Liver (tissue), 8 donors: ENCODE measurements at regions not wholly inside any gene's neighbourhood (a gene's known extent, or its start where the extent isn't known, plus 50 kb on each side); places are given as distances from the start of the nearest gene placed in this dataset.

Experiments used
- DNase-seq: peaks from one replicate; pipeline ENCODE4 v3.0.0-alpha.2; 2017; ENCODE audit warnings: low spot score
- H3K27ac ChIP-seq, 2 donors: one replicate each; pipeline ENCODE4 v1.7.0; 2013; ENCODE audit warnings: inconsistent platforms in 2 of 2, low read length in 2 of 2, control low read depth in 1 of 2, low read depth in 1 of 2, mild to moderate bottlenecking in 1 of 2
- H3K27me3 ChIP-seq, 4 donors: one replicate each; pipeline versions ENCODE4 v1.6.1 to v1.7.0; 2013; ENCODE audit warnings: low read length in 3 of 4, inconsistent platforms in 1 of 4, mild to moderate bottlenecking in 1 of 4, moderate library complexity in 1 of 4; ENCODE audit not compliant: control insufficient read depth in 4 of 4, insufficient read depth in 4 of 4
- H3K36me3 ChIP-seq, 4 donors: one replicate each; pipeline versions ENCODE4 v1.6.1 to v1.7.0; 2013; ENCODE audit warnings: low read length in 3 of 4, mild to moderate bottlenecking in 3 of 4, low read depth in 1 of 4, moderate library complexity in 1 of 4; ENCODE audit not compliant: control insufficient read depth in 4 of 4, insufficient read depth in 3 of 4
- H3K4me1 ChIP-seq, 4 donors: one replicate each; pipeline versions ENCODE4 v1.6.1 to v1.7.0; 2013; ENCODE audit warnings: low read length in 3 of 4, mild to moderate bottlenecking in 3 of 4, moderate library complexity in 1 of 4; ENCODE audit not compliant: control insufficient read depth in 4 of 4, insufficient read depth in 4 of 4
- H3K4me3 ChIP-seq, 3 donors: one replicate each; pipeline versions ENCODE4 v1.6.1 to v1.7.0; 2013; ENCODE audit warnings: low read length in 3 of 3, control low read depth in 1 of 3, low read depth in 1 of 3, mild to moderate bottlenecking in 1 of 3
- H3K9ac ChIP-seq, 2 donors: one replicate each; pipeline ENCODE4 v1.7.0; 2013; ENCODE audit warnings: low read length in 2 of 2, mild to moderate bottlenecking in 2 of 2, moderate library complexity in 2 of 2, control low read depth in 1 of 2, low read depth in 1 of 2
- H3K9me3 ChIP-seq, 4 donors: one replicate each; pipeline versions ENCODE4 v1.6.1 to v1.7.0; 2013; ENCODE audit warnings: low read length in 3 of 4; ENCODE audit not compliant: control insufficient read depth in 4 of 4
- CTCF ChIP-seq: fragments of 150-350 bp; IDR thresholded peaks from 2 replicates; pipeline ENCODE4 v1.5.1; 2017; ENCODE audit warnings: improper control_type of control experiment, low read depth, low read length; ENCODE audit not compliant: missing input control
- EGR1 ChIP-seq, 2 donors: IDR thresholded peaks; 2 replicates each; pipeline ENCODE4 v1.6.1; 2016 to 2018; ENCODE audit warnings: antibody characterized with exemption in 2 of 2, low read depth in 2 of 2
- HNF4G ChIP-seq: IDR thresholded peaks from 2 replicates; pipeline ENCODE4 v1.6.1; 2016; ENCODE audit warnings: antibody characterized with exemption
- JUND ChIP-seq, 2 donors: IDR thresholded peaks; 2 replicates each; pipeline ENCODE4 v1.6.1; 2016; ENCODE audit warnings: antibody characterized with exemption in 2 of 2
- NR2F2 ChIP-seq: IDR thresholded peaks from 2 replicates; pipeline ENCODE4 v1.6.1; 2016; ENCODE audit warnings: antibody characterized with exemption
- RXRA ChIP-seq, 2 donors: IDR thresholded peaks; 2 replicates each; pipeline ENCODE4 v1.6.1; 2017 to 2018; ENCODE audit warnings: antibody characterized with exemption in 2 of 2, mild to moderate bottlenecking in 1 of 2
- SP1 ChIP-seq: IDR thresholded peaks from 2 replicates; pipeline ENCODE4 v1.6.1; 2018; ENCODE audit warnings: antibody characterized with exemption, mild to moderate bottlenecking
- TAF1 ChIP-seq: conservative IDR thresholded peaks from 2 replicates; pipeline ENCODE4 v1.6.1; 2016; ENCODE audit warnings: antibody characterized with exemption, mild to moderate bottlenecking
- YY1 ChIP-seq: IDR thresholded peaks from 2 replicates; pipeline ENCODE4 v1.6.1; 2016; ENCODE audit warnings: antibody characterized with exemption, mild to moderate bottlenecking
- ZBTB33 ChIP-seq: IDR thresholded peaks from 2 replicates; pipeline ENCODE4 v1.6.1; 2016; ENCODE audit warnings: antibody characterized with exemption
- WGBS: extraction: QIAGEN DNeasy Blood & Tissue Kit; methylation state at CpG from one replicate; pipeline ENCODE4 v1.1.7; 2013; 5-methylcytosine and 5-hydroxymethylcytosine counted together
- donor health status: healthy.
- donor health status: healthy.
- donor health status: healthy.
- donor health status: healthy.
- donor health status: healthy.

GRCh38 chr6:170461556-170462365 is 91.3 kb downstream of the PSMB1 start:
- peaks cover 0 to 3% (median 0%) of the 10 kb centered on the region in 4 donors for H3K9me3 ChIP-seq
- H3K4me1 ChIP-seq = no peaks in the 10 kb centered on the region
- TF ChIP-seq EGR1 (IDR thresholded peaks at IDR 0.05; ENCODE audit: low read depth in 2 of 2) (no peak), CTCF (no peak), JUND (IDR thresholded peaks at IDR 0.05) (no peak), YY1 (no peak)
- WGBS = 85% methylated on average over 23 of the region's 23 CpGs
- H3K4me3 ChIP-seq = no peak overlapping the region
- no peak for DNase-seq
- no peak overlapping the region for H3K27ac ChIP-seq
- no peaks in the 10 kb centered on the region for H3K27me3 ChIP-seq
- no peak overlapping the region for H3K9ac ChIP-seq
- H3K36me3 ChIP-seq = no peaks in the 10 kb centered on the region

GRCh38 chr6:170461111-170461510 is 92.0 kb downstream of the PSMB1 start:
- no peaks in the 10 kb centered on the region for H3K36me3 ChIP-seq
- H3K27ac ChIP-seq = no peak overlapping the region
- DNase-seq = no peak
- H3K4me3 ChIP-seq = no peak overlapping the region
- H3K4me1 ChIP-seq = no peaks in the 10 kb centered on the region
- WGBS = 89% methylated on average over 10 of the region's 10 CpGs
- peaks cover 0 to 3% (median 0%) of the 10 kb centered on the region in 4 donors for H3K9me3 ChIP-seq
- TF ChIP-seq EGR1 (IDR thresholded peaks at IDR 0.05; ENCODE audit: low read depth in 2 of 2) (no peak), YY1 (no peak), RXRA (IDR thresholded peaks at IDR 0.05) (no peak), ZBTB33 (no peak), SP1 (no peak), HNF4G (no peak), NR2F2 (no peak)
- H3K27me3 ChIP-seq = no peaks in the 10 kb centered on the region
- no peak overlapping the region for H3K9ac ChIP-seq

- TF ChIP-seq EGR1 (IDR thresholded peaks at IDR 0.05; ENCODE audit: low read depth in 2 of 2) (no peak), TAF1 (no peak)
- Histone ChIP-seq H3K4me1 (no peaks in the 10 kb centered on the region), H3K27me3 (no peaks in the 10 kb centered on the region), H3K9me3 (no peaks in the 10 kb centered on the region), H3K9ac (no peak overlapping the region), H3K27ac (no peak overlapping the region), H3K36me3 (no peaks in the 10 kb centered on the region), H3K4me3 (no peak overlapping the region)
- no peak for DNase-seq
- 87% methylated on average over 7 of the region's 7 CpGs for WGBS
Observed at GRCh38 chr6:170460641-170461040, 92.5 kb downstream of the PSMB1 start.
